HG03558 (cell line): ENCODE measurements at regions not wholly inside any gene's neighbourhood (a gene's known extent, or its start where the extent isn't known, plus 50 kb on each side); places are given as distances from the start of the nearest gene placed in this dataset.

Source experiments
- ATAC-seq: cut with Tn5 transposase; IDR thresholded peaks from one replicate; pipeline ENCODE4 v1.9.1; 2021; ENCODE audit warnings: moderate number of reproducible peaks; ENCODE audit not compliant: unreplicated experiment; ENCODE audit errors: extremely low read depth

DNA sequence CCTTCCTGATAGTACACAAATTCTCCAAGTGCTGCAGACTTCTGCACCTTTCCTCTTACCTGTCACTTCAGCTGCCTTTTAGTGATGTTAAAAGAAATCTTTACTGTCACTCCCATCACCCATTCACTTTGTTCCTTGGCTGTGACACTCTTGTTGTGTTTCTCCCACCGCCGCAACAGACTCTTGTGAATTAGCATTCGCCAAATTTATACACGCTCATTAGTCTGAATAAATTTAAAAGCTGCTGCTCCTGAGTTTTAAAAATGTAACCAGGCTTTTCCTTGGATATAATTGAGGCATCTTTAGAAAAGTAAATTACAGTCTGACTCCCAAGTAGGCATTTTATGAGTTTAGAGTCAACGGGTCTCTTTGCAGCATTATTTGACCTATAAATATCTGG, 1197.9 kb downstream of the BCL11B start:
- no peak for ATAC-seq

- ATAC-seq: no peak
Observed at GRCh38 chr14:98077176-98077575, 1194.8 kb downstream of the BCL11B start.

- ATAC-seq: no peak
Observed at GRCh38 chr14:98082833-98083232, 1189.2 kb downstream of the BCL11B start.

DNA sequence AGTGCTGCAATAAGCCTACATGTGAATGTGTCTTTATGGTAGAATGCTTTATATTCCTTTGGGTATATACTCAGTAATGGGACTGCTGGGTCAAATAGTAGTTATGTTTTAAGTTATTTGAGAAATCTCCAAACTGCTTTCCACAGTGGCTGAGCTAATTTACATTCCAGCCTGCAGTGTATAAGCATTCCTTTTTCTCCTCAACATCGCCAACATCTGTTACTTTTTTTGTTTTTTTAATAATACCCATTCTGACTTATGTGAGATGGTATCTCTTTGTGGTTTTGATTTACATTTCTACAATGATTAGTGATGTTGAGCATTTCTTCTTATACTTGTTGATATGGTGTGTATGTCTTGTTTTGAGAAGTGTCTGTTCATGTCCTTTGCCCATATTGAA, 1186.2 kb downstream of the BCL11B start:
- no peak for ATAC-seq

GRCh38 chr14:98093111-98093510, 1178.9 kb downstream of the BCL11B start:
- no peak for ATAC-seq

DNA sequence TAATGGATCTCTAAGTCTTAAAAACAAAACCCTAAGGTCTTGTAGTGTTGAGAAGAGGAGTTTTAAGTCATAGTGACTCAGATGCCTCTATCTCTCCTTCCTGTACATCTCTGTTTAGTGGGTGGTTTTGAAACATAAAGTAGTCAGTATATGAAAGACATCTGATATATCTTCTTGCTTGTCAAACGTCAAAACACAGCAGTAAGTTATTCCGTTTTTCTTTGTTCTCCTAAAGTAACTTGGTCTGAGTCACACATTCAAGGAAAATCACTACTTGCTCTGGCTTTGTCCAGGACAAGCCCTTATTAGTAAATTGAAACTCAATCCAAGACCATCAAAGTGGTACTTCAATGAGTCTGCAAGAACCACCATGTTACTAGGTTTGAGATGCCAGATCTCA, 1172.5 kb downstream of the BCL11B start:
- no peak for ATAC-seq

GRCh38 chr14:98101323-98101722, 1170.7 kb downstream of the BCL11B start:
- ATAC-seq: no peak

GRCh38 chr14:98103705-98104104, 1168.3 kb downstream of the BCL11B start:
- no peak for ATAC-seq

- ATAC-seq: no peak
Observed at GRCh38 chr14:98109326-98109725, 1162.7 kb downstream of the BCL11B start.

- ATAC-seq: no peak
Observed at GRCh38 chr14:98112194-98112780, 1159.7 kb downstream of the BCL11B start.

DNA sequence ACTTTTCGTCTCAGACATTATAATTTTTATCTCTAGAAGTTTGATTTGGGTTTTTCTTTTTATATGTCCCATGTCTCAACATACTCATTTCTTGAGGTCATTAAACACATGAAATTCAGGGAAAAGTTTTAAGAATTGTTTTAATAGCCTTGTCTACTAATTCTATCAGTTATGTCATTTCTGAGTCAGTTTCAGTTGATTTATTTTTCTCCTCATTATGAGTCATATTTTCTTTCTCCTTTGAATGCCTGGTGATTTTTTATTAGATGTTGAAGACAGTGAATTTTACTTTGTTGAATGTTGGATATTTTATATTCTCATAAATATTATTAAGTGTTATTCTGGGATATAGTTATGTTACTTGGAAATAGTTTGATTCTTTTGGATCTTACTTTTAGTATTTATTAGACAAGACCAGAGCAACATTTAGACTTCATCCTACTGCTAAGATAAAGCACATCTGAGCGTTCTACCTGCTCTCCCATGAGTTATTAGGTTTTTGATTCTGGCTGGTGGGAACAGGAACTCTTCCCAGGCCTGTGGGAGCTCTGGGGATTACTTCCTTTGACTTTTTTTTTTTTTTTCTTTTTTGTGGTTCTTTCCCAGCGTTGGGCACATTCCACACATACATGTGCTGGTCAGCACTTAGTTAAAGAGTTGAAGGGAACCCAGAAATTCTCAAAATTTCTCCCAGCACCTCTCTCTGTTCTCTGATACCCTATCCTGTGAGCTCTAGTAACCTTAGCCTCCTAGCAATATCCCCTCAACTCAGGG, 1157.7 kb downstream of the BCL11B start:
- no peak for ATAC-seq

- ATAC-seq: no peak
Observed at GRCh38 chr14:98114946-98115345, 1157.1 kb downstream of the BCL11B start.

- ATAC-seq: no peak
Observed at GRCh38 chr14:98118749-98119148, 1153.2 kb downstream of the BCL11B start.

DNA sequence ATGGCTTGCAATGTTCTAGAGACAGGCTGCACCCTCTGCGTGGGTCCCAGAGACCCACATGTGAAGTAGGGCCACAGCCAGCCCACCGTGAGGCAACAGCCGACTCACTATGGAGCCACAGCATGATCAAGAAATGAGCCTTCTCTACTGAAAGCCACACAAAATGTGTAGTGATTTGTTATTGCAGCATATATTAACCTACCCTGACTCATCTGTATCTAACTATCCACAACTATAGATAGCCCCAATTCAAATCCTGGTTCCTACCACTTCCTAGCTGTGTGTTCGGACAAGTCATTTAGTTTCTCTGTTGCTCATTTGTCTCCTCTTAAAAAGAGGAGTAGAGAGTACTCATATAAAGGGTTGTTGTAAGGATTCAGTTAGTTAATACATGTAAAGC, 1152.3 kb downstream of the BCL11B start:
- no peak for ATAC-seq

DNA sequence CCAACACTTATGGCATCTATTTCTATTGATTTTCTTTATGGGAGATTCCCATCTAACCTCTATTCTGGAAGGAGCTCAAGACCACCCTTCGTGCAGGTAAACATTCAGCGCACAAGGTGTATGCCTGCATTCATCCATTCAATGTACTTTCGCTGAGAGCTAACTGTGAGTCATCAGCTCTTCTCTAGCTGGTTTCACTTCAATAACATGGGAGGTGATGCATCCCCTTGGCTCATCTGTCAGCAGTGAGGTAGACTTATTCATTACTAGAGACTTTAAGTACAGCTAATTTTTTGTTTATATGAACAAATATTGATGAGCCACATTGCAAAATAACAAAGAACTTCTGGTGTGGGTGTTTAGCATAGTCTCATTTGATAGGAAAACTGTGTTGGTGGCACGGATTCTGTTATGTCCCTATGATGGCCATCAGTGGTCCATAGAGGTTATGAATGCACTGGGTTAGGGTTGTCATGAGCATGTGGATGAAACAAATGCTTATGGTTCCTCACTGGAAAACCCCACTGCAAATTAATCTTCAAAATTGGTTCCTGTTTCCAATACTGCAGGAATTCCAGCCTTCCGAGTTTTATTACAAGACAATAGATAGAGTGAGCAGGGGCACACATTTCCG, 1151.0 kb downstream of the BCL11B start:
- ATAC-seq: no peak

DNA sequence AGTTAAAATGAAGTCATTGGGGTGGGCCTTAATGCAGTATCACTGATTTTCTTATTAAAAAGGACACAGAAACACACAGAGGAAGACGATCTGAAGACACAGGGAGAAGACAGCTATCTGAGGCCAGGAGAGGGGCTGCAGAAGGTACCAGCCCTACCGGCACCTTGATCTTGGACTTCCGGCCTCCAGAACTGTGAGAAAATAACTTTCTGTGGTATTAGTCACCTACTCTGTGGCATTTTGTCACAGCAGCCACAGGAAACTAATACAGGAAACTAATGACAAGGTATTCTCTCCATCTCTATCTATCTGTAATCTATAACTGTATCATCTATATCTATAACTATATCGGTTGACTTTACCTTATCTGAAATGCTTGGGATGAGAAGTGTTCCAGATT, 1149.5 kb downstream of the BCL11B start:
- no peak for ATAC-seq

GRCh38 chr14:98130691-98131090, 1141.3 kb downstream of the BCL11B start:
- ATAC-seq: no peak

GRCh38 chr14:98131406-98131805, 1140.6 kb downstream of the BCL11B start:
- no peak for ATAC-seq

- no peak for ATAC-seq
Observed at GRCh38 chr14:98133806-98134205, 1138.2 kb downstream of the BCL11B start.

DNA sequence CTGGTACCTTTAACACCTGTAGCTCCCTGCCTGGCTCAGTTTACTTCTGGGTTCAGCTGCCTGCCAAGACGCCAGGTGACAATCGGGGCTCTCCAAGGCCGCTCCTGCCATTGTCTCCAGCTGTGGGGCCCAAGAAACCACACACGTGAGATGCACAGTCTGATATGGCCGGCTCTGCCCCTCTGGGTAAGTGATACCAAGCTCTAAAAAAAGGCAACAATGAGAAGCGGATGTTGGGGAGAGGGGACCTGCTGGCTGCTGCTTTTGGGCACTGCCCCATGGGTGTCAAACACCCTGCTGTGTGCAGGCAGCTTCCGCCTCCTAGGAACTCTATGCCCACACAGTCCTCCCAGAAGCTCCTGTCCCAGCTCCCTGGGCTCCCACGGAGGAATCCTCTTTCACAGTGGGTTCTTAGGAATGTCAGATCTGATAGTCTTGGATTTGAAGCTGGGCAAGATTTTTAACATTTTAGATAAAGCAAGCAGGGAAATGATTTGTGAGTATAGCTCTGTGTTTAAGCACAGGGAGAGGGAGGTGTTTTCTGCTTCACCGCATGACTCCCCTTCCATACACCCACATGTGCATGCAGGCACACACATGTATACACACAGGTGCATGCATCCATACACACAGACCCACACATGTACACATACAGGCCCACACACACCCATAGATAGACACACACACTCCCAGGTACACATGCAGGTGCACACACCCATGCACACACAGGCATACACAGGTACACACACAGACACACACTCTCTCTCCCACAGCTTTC, 1135.8 kb downstream of the BCL11B start:
- no peak for ATAC-seq
